GM18502 (cell line): ENCODE measurements at regions not wholly inside any gene's neighbourhood (a gene's known extent, or its start where the extent isn't known, plus 50 kb on each side); places are given as distances from the start of the nearest gene placed in this dataset.

Experiments
- ATAC-seq: cut with Tn5 transposase; IDR thresholded peaks from one replicate; pipeline ENCODE4 v1.9.1; 2021; ENCODE audit warnings: mild to moderate bottlenecking; ENCODE audit not compliant: unreplicated experiment, poor library complexity

GRCh38 chr12:87930033-87930432 lies 99.2 kb downstream of the C12orf50 start:
- ATAC-seq, result no peak

- ATAC-seq, result no peak
These were observed 99.9 kb downstream of the C12orf50 start for GRCh38 chr12:87929346-87929745.

- no peak for ATAC-seq
These were observed 101.2 kb downstream of the C12orf50 start for GRCh38 chr12:87928031-87928430.

GRCh38 chr12:87925021-87925420 lies 104.2 kb downstream of the C12orf50 start:
- no peak for ATAC-seq

GRCh38 chr12:87924149-87924548 lies 105.1 kb downstream of the C12orf50 start:
- no peak for ATAC-seq

- no peak for ATAC-seq
These were observed 105.8 kb downstream of the C12orf50 start for GRCh38 chr12:87923361-87923760.

GRCh38 chr12:87922736-87923135 lies 106.5 kb downstream of the C12orf50 start:
- no peak for ATAC-seq

GRCh38 chr12:87921621-87922020 lies 107.6 kb downstream of the C12orf50 start:
- ATAC-seq, result no peak

GRCh38 chr12:87920139-87920538 lies 109.1 kb downstream of the C12orf50 start:
- ATAC-seq, result no peak

- ATAC-seq, result no peak
These were observed 127.7 kb downstream of the C12orf50 start for GRCh38 chr12:87901457-87901856.

GRCh38 chr12:87897662-87898061 lies 131.5 kb downstream of the C12orf50 start:
- ATAC-seq, result no peak

- ATAC-seq, result no peak
These were observed 145.4 kb downstream of the C12orf50 start for GRCh38 chr12:87883806-87884205.

- no peak for ATAC-seq
These were observed 150.1 kb downstream of the C12orf50 start for GRCh38 chr12:87879141-87879540.

- ATAC-seq, result no peak
These were observed 158.4 kb downstream of the C12orf50 start for GRCh38 chr12:87870493-87871460.

- ATAC-seq, result peak; percentile 45
These were observed 159.1 kb downstream of the C12orf50 start for GRCh38 chr12:87870061-87870460.

- ATAC-seq, result peak; percentile 56
These were observed 162.5 kb downstream of the C12orf50 start for GRCh38 chr12:87866578-87867292.

GRCh38 chr12:87861791-87862190 lies 167.4 kb downstream of the C12orf50 start:
- no peak for ATAC-seq

GRCh38 chr12:87853448-87854003 lies 175.7 kb downstream of the C12orf50 start:
- ATAC-seq, result no peak

- no peak for ATAC-seq
These were observed 180.1 kb downstream of the C12orf50 start for GRCh38 chr12:87849074-87849473.

GRCh38 chr12:87848248-87848868 lies 180.8 kb downstream of the C12orf50 start:
- ATAC-seq, result peak; percentile 76

- no peak for ATAC-seq
These were observed 182.1 kb downstream of the C12orf50 start for GRCh38 chr12:87847147-87847546.
